ENCODE measurements at regions not wholly inside any gene's neighbourhood (a gene's known extent, or its start where the extent isn't known, plus 50 kb on each side); places are given as distances from the start of the nearest gene placed in this dataset.

DNA sequence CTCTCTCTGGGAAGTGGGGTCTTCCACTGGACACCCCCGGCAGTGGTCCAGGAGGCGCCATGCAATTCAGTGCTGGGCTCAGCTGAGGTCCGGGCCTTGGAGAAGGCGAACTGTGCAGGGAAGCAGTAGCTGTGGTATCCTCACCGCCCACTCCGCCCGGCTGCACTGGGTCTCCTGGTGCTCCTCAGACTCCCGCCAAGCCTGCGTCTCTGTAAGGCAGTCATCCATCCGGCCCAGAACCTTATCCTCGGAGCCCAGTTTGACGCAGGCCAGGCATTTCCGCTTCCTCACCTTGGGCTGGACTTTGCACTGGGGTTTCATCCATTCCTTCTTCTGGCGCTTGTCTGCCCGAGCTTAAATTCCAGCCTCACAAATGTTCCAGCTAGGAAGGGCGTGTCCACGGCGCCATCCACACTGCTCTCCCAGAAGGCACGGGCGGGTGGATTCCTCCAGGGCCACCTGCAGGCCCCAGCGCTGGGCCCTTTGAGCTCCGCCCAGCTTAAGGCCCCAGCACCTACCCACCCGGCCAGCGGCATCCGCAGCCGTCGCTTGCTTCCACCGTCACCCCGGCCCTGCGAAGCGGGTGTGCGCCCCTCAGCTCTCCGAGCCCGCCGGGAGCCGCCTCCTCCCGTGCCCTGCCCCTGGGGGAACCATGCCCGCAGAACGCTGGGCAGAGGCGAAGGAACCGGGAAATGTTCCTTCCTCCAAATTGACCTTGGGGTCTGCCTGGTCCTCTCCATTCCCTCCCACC lies 1884.8 kb downstream of the TP53TG3F start:
- no peak for DNase-seq (ENCODE audit: low read depth)
- TF ChIP-seq, protein P1, sequence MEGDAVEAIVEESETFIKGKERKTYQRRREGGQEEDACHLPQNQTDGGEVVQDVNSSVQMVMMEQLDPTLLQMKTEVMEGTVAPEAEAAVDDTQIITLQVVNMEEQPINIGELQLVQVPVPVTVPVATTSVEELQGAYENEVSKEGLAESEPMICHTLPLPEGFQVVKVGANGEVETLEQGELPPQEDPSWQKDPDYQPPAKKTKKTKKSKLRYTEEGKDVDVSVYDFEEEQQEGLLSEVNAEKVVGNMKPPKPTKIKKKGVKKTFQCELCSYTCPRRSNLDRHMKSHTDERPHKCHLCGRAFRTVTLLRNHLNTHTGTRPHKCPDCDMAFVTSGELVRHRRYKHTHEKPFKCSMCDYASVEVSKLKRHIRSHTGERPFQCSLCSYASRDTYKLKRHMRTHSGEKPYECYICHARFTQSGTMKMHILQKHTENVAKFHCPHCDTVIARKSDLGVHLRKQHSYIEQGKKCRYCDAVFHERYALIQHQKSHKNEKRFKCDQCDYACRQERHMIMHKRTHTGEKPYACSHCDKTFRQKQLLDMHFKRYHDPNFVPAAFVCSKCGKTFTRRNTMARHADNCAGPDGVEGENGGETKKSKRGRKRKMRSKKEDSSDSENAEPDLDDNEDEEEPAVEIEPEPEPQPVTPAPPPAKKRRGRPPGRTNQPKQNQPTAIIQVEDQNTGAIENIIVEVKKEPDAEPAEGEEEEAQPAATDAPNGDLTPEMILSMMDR (conservative IDR thresholded peaks at IDR 0.05; ENCODE audit: low read depth, low read length), result no peak
- no peak overlapping the region for H3K4me3 ChIP-seq (ENCODE audit: low read depth, low read length)

DNA sequence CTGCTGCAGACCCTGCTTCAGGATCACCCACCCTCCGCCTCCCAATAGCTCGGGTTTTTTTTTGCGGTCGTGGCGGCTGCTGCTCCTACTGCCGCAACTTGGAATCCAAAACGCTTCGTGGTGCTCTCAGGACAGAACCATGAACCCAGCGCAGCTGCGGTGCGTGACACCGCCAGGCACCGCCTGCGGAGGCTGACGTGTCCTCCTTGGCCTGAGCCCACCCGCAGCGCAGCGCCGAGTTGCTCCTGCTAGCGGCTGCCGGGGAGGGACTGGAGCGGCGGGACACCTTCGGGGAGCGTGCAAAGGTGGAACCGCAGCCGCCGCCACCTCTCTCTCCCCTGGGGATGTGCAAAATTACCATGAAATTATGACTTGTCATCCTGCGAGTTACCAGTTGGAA lies 1893.0 kb downstream of the TP53TG3F start:
- DNase-seq (ENCODE audit: low read depth), result no peak
- no peak overlapping the region for H3K4me3 ChIP-seq (ENCODE audit: low read depth, low read length)
- TF ChIP-seq, protein P1 (conservative IDR thresholded peaks at IDR 0.05; ENCODE audit: low read depth, low read length), result no peak

DNA sequence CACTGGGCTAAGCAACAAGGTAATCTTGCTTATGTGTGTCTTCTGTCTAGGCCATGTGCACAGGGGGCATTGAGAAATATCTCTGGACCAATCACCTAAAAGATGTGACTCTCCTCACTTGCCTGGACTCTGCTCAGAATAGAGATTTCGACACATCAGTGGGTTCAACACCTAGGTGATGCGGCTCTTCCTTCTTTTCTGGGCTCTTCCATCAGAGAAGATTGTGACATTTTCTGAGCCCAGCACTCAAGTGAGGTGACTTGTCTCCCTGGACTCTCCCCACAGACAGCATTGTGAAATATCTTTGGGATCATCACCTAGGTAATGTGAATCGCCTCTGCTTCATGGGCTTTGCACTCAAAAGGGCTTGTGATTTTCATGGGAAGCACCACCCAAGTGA lies 1904.1 kb downstream of the TP53TG3F start:
- no peak for DNase-seq (ENCODE audit: low read depth)
- no peak overlapping the region for H3K4me3 ChIP-seq (ENCODE audit: low read depth, low read length)
- TF ChIP-seq, protein P1 (conservative IDR thresholded peaks at IDR 0.05; ENCODE audit: low read depth, low read length), result no peak

DNA sequence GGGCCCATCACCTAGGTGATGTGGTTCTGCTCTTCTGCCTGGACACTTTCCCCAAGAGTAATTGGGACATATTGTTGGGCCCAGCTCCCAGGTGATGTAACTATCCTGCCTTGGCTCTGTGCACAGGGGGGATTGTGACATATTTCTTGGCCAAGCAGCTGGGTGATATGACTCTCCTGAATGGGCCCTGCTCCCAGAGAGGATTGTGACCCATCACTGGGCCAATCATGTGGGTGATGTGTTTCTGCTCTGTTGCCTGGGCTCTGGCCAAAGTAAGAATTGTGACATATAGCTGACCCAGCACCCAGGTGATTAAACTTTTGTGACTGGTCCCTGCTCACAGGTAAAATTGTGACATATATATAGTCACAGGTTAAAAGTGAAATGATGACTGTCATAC lies 1904.9 kb downstream of the TP53TG3F start:
- no peak overlapping the region for H3K4me3 ChIP-seq (ENCODE audit: low read depth, low read length)
- no peak for DNase-seq (ENCODE audit: low read depth)
- TF ChIP-seq, protein P1 (conservative IDR thresholded peaks at IDR 0.05; ENCODE audit: low read depth, low read length), result no peak

DNA sequence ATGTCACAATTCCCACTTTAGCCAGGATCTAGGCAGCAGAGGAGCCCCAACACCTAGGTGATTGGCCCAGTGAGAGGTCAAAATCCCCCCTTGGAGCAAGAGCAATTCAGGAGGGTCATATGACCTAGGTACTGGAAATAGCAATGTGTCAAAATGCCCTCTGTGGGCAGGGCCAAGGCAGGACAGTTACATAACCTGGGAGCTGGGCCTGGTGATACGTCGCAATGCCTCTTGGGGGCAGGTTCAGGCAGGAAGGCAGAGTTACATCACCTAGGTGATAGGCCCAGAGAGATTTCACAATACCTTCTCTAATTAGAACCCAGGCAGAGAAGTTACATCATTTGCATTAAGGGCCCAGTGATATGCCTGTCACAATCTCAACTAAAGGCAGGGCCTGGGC lies 1906.3 kb downstream of the TP53TG3F start:
- H3K4me3 ChIP-seq (ENCODE audit: low read depth, low read length), result no peak overlapping the region
- TF ChIP-seq, protein P1 (conservative IDR thresholded peaks at IDR 0.05; ENCODE audit: low read depth, low read length), result no peak
- DNase-seq (ENCODE audit: low read depth), result no peak

DNA sequence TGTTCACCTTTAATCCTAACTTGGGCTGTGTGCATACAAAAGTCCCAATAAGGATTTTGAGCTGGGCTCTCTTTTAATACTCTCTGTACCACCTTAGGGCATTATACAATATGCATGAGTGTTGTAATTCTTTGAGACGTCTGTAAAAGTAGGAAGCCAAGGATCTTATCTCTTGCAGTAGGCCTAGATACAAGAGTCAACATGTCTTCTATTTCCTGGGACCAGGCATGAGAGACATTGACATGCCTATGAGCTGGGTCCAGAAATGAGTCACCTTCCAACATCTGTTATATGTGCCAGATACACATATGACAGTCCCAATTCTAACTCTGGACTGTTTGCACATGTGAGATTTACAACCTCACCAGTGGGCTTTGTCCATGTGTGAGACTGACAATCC lies 1911.2 kb downstream of the TP53TG3F start:
- H3K4me3 ChIP-seq (ENCODE audit: low read depth, low read length), result no peak overlapping the region
- TF ChIP-seq, protein P1 (conservative IDR thresholded peaks at IDR 0.05; ENCODE audit: low read depth, low read length), result no peak
- DNase-seq (ENCODE audit: low read depth), result no peak

DNA sequence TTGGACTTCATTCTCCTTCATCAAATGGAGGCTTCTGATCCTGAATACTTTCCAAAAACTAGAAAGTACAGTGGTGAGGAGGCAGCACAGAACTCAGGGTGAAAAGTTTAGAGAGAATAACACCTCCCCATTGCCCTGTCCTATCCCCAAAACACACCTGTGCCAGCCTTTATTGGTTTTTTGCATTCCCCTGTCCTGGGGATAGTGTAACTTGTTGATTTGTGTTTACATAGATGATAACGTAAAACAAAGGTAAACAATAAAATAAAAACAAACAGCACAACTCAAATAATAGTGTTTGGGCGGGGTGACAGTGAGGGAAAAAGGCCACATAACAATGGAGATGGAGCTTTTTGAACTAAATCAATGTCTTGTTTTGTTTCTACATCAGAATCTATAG lies 1917.7 kb downstream of the TP53TG3F start:
- no peak for DNase-seq (ENCODE audit: low read depth)
- no peak overlapping the region for H3K4me3 ChIP-seq (ENCODE audit: low read depth, low read length)
- TF ChIP-seq, protein P1 (conservative IDR thresholded peaks at IDR 0.05; ENCODE audit: low read depth, low read length), result no peak
